BLaER1 treated with 17β-estradiol and CSF1 and Interleukin-3, amounts not matched to agents 10 nM and 100 nM (cell line): ENCODE measurements at regions not wholly inside any gene's neighbourhood (a gene's known extent, or its start where the extent isn't known, plus 50 kb on each side); places are given as distances from the start of the nearest gene placed in this dataset.
"Not testable (repeated sequence)": the region's sequence is repeated elsewhere in the genome, so short reads cannot be mapped to it uniquely, and the experiment has no call there.

Experiments
- H3K27ac ChIP-seq, 11 experiments: shearing (Covaris generic); formaldehyde crosslinking; 2 replicates each; pipeline ENCODE4 v1.8.1; 2022
- H3K27me3 ChIP-seq, 11 experiments: shearing (Covaris generic); formaldehyde crosslinking; 2 replicates each; pipeline ENCODE4 v1.8.1; 2022
- H3K36me3 ChIP-seq, 11 experiments: shearing (Covaris generic); formaldehyde crosslinking; 2 replicates each; pipeline ENCODE4 v1.8.1; 2022
- H3K4me1 ChIP-seq, 10 experiments: shearing (Covaris generic); formaldehyde crosslinking; 2 replicates each; pipeline ENCODE4 v1.8.1; 2022
- H3K4me2 ChIP-seq, 11 experiments: shearing (Covaris generic); formaldehyde crosslinking; 2 replicates each; pipeline ENCODE4 v1.8.1; 2022
- H3K4me3 ChIP-seq, 10 experiments: shearing (Covaris generic); formaldehyde crosslinking; 2 replicates each; pipeline ENCODE4 v1.8.1; 2022
- H3K9ac ChIP-seq, 11 experiments: shearing (Covaris generic); formaldehyde crosslinking; 2 replicates each; pipeline ENCODE4 v1.8.1; 2022
- H3K9me3 ChIP-seq, 11 experiments: shearing (Covaris generic); formaldehyde crosslinking; replicated peaks in 1 of 11; 2 replicates each; pipeline ENCODE4 v1.8.1; 2022
- H4K20me1 ChIP-seq, 11 experiments: shearing (Covaris generic); formaldehyde crosslinking; 2 replicates each; pipeline ENCODE4 v1.8.1; 2022
- Cebpa-rat ChIP-seq, 11 experiments: shearing (Covaris generic); IDR thresholded peaks; 2 replicates each; pipeline ENCODE4 v1.8.1; 2022

DNA sequence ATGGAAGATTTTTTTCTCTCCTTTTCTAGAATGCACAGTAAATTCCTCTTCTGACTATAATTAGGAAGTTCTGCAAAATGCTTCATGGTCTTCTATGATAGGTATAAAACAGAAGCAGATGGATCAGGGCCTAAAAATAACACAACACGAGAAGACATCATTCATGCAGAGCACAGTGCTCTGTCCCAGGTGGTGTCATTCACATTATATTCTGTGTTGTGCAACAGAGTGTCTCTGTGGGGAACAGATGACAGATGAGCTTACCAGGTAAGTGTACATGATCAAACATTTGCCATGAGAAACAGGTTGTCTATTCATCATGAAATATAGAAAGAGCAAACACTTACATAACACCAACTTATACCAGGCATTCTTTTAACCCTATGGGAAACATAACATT, 288.3 kb downstream of the KCTD12 start:
- Histone ChIP-seq H3K4me2 (no peak overlapping the region), H3K27me3 (no peaks in the 10 kb centered on the region), H4K20me1 (no peaks in the 10 kb centered on the region), H3K9me3 (peaks cover 0 to 9% (median 0%) of the 10 kb centered on the region in 11 experiments; a peak in 5 of 22 replicates), H3K4me3 (no peak overlapping the region), H3K27ac (no peak overlapping the region), H3K9ac (no peak overlapping the region), H3K4me1 (peaks cover 0 to 12% (median 2%) of the 10 kb centered on the region in 10 experiments; a peak in 5 of 20 replicates), H3K36me3 (no peaks in the 10 kb centered on the region)
- TF ChIP-seq Cebpa-rat (IDR thresholded peaks at IDR 0.05), result no peak

DNA sequence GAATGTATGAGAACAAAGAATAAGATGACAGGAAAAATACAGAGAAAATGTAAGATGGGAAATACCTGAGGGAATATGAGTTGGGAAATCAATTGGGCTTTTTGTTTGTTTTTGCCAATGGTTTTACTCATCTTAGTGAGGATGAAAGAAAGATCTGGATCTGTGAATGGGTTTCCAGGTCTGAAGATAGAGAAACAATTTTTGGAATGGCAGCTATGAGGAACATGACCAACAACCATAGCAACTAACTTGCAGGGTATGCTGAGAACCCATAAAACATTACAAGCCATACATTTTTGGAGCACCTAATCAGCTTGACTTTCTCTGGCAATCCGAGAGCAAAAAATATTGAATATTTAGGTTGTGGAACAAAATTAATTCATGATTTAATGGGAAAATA, 290.0 kb downstream of the KCTD12 start:
- Histone ChIP-seq H3K27ac (no peak overlapping the region), H3K9ac (no peak overlapping the region), H3K27me3 (no peaks in the 10 kb centered on the region), H4K20me1 (no peaks in the 10 kb centered on the region), H3K36me3 (no peaks in the 10 kb centered on the region), H3K4me2 (no peak overlapping the region), H3K4me3 (no peak overlapping the region), H3K9me3 (peaks cover 0 to 9% (median 0%) of the 10 kb centered on the region in 11 experiments; a peak in 5 of 22 replicates), H3K4me1 (peaks cover 4 to 21% (median 11%) of the 10 kb centered on the region in 10 experiments; a peak in 18 of 20 replicates)
- TF ChIP-seq Cebpa-rat (IDR thresholded peaks at IDR 0.05), result no peak

DNA sequence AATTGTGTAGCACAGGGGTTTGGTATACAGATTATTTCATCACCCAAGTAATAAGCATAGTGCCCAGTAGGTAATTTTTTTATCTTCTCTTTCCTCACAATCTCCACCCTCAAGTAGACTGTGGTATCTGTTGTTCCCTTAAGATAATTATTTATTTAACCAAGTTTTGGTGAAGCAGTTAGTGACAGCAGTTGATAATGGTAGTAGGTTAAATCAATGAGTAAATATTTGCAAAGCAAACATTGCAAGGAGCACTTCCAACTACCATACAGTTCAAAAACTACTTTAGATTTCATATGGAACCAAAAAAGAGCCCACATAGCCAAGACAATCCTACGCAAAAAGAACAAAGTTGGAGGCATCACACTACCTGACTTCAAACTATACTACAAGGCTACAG, 291.8 kb downstream of the KCTD12 start:
- H3K27ac ChIP-seq, result no peak overlapping the region
- H4K20me1 ChIP-seq, result no peaks in the 10 kb centered on the region
- no peak for TF ChIP-seq Cebpa-rat (IDR thresholded peaks at IDR 0.05)
- H3K4me3 ChIP-seq, result no peak overlapping the region
- no peaks in the 10 kb centered on the region for H3K27me3 ChIP-seq
- peaks cover 0 to 9% (median 0%) of the 10 kb centered on the region in 11 experiments; a peak in 5 of 22 replicates for H3K9me3 ChIP-seq
- H3K9ac ChIP-seq, result no peak overlapping the region
- no peak overlapping the region for H3K4me2 ChIP-seq
- H3K36me3 ChIP-seq, result no peaks in the 10 kb centered on the region
- peaks cover 0 to 20% (median 12%) of the 10 kb centered on the region in 10 experiments; a peak in 18 of 20 replicates for H3K4me1 ChIP-seq

DNA sequence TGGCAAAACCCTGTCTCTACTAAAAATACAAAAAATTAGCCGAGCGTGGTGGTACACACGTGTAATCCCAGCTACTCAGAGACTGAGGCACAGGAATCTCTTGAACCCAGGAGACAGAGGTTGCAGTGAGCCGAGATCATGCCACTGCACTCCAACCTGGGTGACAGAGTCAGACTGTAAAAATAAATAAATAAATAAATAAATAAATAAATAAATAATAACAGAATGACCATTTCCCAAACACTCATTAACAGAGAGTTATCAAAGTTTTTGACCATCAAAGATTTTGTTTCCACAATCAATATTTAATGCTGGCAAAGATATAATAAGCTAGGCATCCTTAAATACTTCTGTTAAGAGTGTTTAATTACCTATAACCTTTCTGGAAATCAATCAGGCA, 299.4 kb downstream of the KCTD12 start:
- Histone ChIP-seq H3K9me3 (no peaks in the 10 kb centered on the region), H3K4me1 (peaks cover 0 to 11% (median 5%) of the 10 kb centered on the region in 10 experiments; a peak in 12 of 20 replicates), H3K27me3 (no peaks in the 10 kb centered on the region), H3K4me3 (no peak overlapping the region), H3K27ac (no peak overlapping the region), H3K4me2 (no peak overlapping the region), H3K9ac (no peak overlapping the region), H3K36me3 (no peaks in the 10 kb centered on the region), H4K20me1 (no peaks in the 10 kb centered on the region)
- TF ChIP-seq Cebpa-rat (IDR thresholded peaks at IDR 0.05), result no peak

DNA sequence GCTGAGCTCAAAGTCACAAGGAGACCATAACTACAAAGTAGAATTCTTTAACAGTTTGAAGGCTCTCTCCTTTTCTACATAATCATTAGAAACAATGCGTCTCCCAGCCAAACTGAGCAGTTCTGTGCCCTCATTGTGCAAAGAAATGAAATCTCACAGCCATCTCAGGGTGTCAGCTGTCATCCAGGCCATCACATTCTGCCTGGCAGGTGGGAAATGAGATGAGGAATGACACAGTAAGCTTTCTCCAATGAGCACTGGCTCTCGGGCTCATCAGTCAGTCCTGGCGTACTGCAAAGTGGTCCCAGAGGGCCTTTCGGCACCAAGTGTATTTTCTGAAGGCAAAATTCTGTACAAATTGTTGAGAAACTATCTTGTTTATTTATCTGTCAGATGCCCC, 306.5 kb downstream of the KCTD12 start:
- no peaks in the 10 kb centered on the region for H3K27me3 ChIP-seq
- no peak overlapping the region for H3K9ac ChIP-seq
- H3K4me2 ChIP-seq, result no peak overlapping the region
- H4K20me1 ChIP-seq, result no peaks in the 10 kb centered on the region
- H3K9me3 ChIP-seq, result peaks cover 22 to 37% (median 31%) of the 10 kb centered on the region in 11 experiments
- H3K36me3 ChIP-seq, result no peaks in the 10 kb centered on the region; a peak in 1 of 22 replicates
- no peak overlapping the region for H3K4me3 ChIP-seq
- no peak for TF ChIP-seq Cebpa-rat (IDR thresholded peaks at IDR 0.05)
- H3K4me1 ChIP-seq, result no peaks in the 10 kb centered on the region
- no peak overlapping the region for H3K27ac ChIP-seq

DNA sequence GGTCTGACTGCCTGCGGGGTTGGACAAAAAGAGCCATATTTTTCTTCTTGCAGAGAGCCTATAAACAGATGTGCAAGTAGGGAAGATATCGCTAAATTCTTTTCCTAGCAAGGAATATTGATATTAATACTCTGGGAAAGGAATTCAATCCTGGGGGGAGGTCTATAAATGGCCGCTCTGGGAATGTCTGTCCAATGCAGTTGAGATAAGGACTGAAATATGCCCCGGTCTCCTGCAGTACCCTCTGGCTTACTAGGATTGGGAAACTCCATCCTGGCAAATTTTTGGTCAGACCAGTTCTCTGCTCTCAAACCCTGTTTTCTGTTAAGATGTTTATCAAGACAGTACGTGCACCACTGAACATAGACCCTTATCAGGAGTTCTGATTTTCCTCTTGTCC, 310.6 kb downstream of the KCTD12 start:
- H3K9ac ChIP-seq, H3K4me2 ChIP-seq, H3K4me3 ChIP-seq, H4K20me1 ChIP-seq, H3K4me1 ChIP-seq, H3K27ac ChIP-seq, H3K27me3 ChIP-seq, H3K36me3 ChIP-seq: not testable (repeated sequence)
- H3K9me3 ChIP-seq, result peaks cover 29 to 46% (median 41%) of the 10 kb centered on the region in 11 experiments

DNA sequence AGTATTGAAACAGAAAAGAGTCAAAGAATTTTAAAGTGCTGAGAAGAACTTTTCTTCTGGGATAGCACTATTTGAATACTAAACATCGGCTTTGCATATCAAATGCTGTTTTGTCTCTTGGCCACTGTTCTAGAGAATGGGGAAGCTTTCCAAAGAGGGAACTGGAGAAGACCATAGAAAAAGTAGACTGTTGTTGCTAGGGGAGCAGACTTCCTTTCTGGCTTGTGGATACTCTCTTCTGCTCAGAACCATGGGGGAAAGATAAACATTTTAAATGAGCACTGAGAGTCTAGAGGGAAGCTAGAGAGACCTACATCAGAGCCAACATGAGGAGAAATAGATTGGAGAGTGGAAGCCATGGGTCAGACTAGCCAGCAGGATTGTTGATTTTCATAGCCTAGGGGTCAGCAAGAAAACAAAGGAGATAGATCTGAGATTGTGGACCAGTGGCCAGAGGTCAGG, 315.7 kb downstream of the KCTD12 start:
- TF ChIP-seq Cebpa-rat (IDR thresholded peaks at IDR 0.05), result no peak
- H3K27me3 ChIP-seq, result no peaks in the 10 kb centered on the region
- peaks cover 0 to 12% (median 0%) of the 10 kb centered on the region in 10 experiments; a peak in 4 of 20 replicates for H3K4me1 ChIP-seq
- H3K9ac ChIP-seq, result no peak overlapping the region
- no peaks in the 10 kb centered on the region for H3K36me3 ChIP-seq
- no peak overlapping the region for H3K27ac ChIP-seq
- no peaks in the 10 kb centered on the region for H4K20me1 ChIP-seq
- H3K9me3 ChIP-seq, result peaks cover 13 to 19% (median 15%) of the 10 kb centered on the region in 11 experiments
- H3K4me3 ChIP-seq, result no peak overlapping the region
- H3K4me2 ChIP-seq, result peak overlapping the region in 2 of 11 experiments; percentile 12 to 69; a peak in 3 of 22 replicates

DNA sequence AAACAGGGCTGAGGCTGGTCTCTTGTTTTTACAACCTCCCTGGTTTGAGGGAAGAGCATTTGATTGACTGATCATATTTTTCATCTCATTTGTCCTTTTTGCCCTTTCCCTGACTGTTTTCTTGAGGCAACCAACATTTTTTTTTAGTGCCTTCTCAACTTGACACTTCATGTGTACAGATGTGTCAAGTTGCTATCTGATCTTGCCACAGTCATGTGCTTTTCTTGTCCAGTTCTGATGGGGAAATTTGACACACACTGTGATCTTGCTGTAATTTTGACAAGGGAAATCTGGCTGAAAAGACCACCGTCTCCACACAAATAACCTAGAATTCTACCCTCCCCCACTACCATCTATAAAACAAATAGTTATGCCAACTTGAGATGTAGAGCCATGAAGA, 329.6 kb downstream of the KCTD12 start:
- Histone ChIP-seq H3K4me1 (no peaks in the 10 kb centered on the region), H3K27ac (no peak overlapping the region), H3K4me3 (no peak overlapping the region), H3K4me2 (no peak overlapping the region), H3K36me3 (no peaks in the 10 kb centered on the region), H3K9me3 (no peaks in the 10 kb centered on the region), H3K27me3 (no peaks in the 10 kb centered on the region), H4K20me1 (no peaks in the 10 kb centered on the region), H3K9ac (no peak overlapping the region)
- no peak for TF ChIP-seq Cebpa-rat (IDR thresholded peaks at IDR 0.05)

DNA sequence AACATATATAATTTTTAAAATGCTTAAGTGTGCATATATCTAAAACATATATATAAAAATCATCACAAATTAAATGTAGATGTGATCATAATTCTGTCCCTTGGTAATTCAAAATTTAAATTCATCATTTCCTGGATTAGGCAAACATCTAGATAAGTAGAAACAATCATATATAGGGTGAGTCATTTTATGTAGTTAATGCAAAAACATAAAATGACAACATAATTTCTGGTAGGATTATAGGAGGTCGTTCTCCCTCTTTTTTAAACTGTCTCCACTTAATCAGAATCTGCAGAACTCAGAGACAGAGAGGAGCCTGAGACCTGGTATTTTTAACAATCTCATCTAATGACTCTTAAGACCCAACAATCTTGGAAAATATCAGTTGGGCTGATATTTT, 333.4 kb downstream of the KCTD12 start:
- H3K27ac ChIP-seq, result no peak overlapping the region
- no peaks in the 10 kb centered on the region for H3K4me1 ChIP-seq
- H3K27me3 ChIP-seq, result no peaks in the 10 kb centered on the region
- H4K20me1 ChIP-seq, result no peaks in the 10 kb centered on the region
- H3K4me3 ChIP-seq, result no peak overlapping the region
- TF ChIP-seq Cebpa-rat (IDR thresholded peaks at IDR 0.05), result no peak
- H3K9ac ChIP-seq, result no peak overlapping the region
- no peaks in the 10 kb centered on the region for H3K36me3 ChIP-seq
- H3K9me3 ChIP-seq, result no peaks in the 10 kb centered on the region
- H3K4me2 ChIP-seq, result no peak overlapping the region

DNA sequence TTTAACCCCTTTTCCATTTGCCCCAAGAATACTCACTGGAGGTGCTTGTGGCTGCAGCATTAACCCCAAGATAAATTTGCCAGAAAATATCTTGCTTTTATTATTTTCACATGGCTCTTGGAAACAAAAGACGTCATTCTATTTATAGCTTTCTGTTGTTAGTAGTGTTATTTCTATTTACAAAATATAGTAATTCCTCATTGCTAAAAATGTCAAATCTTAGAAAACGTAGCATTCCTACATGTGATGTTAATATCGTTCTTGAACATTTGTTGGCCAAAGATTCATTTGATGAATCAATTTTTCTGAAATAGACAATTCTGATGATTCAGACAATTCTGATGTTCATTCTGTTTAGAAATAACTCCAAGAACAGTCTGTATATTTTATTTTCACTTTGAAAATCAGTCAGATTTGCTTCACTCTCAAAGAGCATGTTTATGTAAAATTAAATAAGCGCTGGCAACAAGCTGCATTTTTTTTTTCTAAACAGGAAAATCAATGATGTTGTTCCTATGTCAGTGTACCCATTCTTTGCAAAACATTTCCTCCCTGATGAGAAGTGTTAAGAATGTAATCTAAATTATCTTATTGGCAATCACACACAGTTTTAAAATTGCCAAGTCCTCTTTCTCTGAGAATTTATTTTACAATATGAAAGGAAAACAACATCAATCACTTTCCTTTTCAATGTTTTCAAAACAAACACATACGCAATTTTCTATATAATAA, 334.0 kb downstream of the KCTD12 start:
- no peak overlapping the region for H3K4me2 ChIP-seq
- H3K9ac ChIP-seq, result no peak overlapping the region
- no peaks in the 10 kb centered on the region for H3K9me3 ChIP-seq
- H3K4me1 ChIP-seq, result no peaks in the 10 kb centered on the region
- no peaks in the 10 kb centered on the region for H3K27me3 ChIP-seq
- no peak for TF ChIP-seq Cebpa-rat (IDR thresholded peaks at IDR 0.05)
- no peaks in the 10 kb centered on the region for H3K36me3 ChIP-seq
- no peak overlapping the region for H3K4me3 ChIP-seq
- H3K27ac ChIP-seq, result no peak overlapping the region
- H4K20me1 ChIP-seq, result no peaks in the 10 kb centered on the region
